Suppressor macrophage treated with lipopolysaccharide for 4 hours (primary cell): ENCODE measurements at regions not wholly inside any gene's neighbourhood (a gene's known extent, or its start where the extent isn't known, plus 50 kb on each side); places are given as distances from the start of the nearest gene placed in this dataset.

Source experiments
- DNase-seq: peaks from one replicate; pipeline ENCODE4 v3.0.0-alpha.2; 2020

- DNase-seq, result no peak
Measured at GRCh38 chr9:13896047-13896446, 417.9 kb downstream of the NFIB start.

- no peak for DNase-seq
Measured at GRCh38 chr9:13885258-13885657, 428.7 kb downstream of the NFIB start.

DNA sequence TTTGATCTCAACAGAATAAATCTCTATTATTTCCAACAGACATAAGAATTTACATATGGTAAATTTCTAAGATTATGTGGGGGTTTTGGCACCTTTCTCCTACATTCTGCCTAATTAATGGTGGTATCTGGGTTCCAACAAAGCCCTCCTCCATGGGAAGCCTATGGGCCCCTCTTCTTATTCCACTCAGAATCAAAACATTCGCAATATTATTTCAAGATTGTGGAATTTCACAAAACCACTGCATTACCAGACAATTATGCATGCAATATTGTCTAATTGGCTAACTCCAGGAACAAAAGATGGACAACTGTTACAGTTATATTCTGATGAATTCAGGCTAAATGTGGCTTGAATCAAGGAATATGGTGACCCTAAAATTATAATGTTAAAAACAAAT, 434.0 kb downstream of the NFIB start:
- no peak for DNase-seq

DNA sequence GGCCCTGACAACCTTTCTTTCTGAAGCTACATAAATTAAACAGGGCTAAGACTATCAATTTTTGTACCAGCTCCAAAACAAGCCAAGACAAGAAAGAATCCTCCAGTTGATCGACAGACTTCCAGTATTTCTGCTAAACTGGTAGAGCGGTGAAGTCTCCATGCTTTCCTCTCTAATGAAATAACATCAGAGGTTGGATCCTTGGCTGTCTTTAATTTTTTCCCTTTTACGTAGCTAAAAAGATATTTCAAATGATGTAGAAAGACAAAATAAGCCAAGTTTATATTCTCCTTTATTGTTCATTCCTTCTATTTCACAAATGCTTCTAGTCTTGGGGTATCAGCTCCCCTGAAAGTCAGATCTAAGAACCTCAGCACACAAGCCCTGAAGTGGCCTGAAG, 434.9 kb downstream of the NFIB start:
- no peak for DNase-seq

GRCh38 chr9:13878241-13878711, 435.7 kb downstream of the NFIB start:
- no peak for DNase-seq

DNA sequence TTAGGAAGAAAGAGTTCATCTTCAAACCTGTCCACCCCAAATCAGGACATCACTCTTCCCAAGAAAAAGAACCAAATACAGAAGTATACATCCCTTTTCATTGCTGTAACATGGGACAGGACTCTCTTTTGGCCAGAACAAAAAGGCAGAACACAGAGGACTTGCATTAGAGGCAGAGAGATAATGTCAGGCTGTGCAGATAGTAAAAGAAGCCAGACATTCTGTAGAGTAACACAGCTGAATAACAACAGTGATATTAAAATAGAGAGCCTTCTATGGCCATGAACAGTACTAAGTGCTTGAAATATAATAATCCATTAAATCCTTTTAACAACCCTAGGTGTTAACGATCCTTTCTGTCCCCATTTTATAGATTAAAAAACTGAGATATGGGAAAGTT, 437.2 kb downstream of the NFIB start:
- DNase-seq, result no peak

DNA sequence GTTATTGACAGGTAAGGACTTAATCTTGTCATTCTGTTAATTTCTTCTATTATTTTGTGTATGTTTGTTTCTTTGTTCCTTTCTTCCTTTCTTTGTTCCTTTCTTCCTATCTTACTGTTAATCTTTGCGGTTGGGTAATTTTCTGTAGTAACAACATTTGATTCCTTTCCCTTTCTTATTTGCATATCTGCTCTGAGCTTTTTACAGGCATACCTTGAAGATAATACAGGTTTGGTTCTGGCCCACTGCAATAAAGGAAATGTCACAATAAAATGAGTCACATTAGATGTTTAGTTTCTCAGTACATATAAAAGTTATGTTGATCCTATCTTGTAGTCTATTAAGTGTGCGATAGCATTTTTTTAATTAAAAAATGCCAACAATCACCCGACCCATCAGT, 440.7 kb downstream of the NFIB start:
- no peak for DNase-seq

DNA sequence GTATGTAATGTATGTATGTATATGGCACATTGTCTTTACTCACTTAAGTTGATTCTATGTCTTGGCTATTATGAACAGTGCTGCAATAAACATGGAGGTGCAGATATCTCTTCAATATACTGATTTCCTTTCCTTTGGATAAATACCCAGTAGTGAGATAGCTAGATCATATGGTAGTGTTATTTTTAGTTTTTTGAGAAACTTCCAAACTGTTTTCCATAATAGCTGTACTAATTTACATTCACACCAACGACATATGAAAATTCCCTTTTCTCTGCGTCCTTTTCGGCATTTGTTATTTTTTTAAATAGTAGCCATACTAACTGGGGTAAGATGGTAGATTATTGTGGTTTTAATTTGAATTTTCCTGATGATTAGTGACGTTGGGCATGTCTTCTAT, 445.6 kb downstream of the NFIB start:
- DNase-seq, result no peak

GRCh38 chr9:13865869-13866268, 448.1 kb downstream of the NFIB start:
- DNase-seq, result no peak

- no peak for DNase-seq
Measured at GRCh38 chr9:13863112-13863511, 450.8 kb downstream of the NFIB start.

- no peak for DNase-seq
Measured at GRCh38 chr9:13862654-13863053, 451.3 kb downstream of the NFIB start.

- no peak for DNase-seq
Measured at GRCh38 chr9:13860946-13861640, 452.8 kb downstream of the NFIB start.

DNA sequence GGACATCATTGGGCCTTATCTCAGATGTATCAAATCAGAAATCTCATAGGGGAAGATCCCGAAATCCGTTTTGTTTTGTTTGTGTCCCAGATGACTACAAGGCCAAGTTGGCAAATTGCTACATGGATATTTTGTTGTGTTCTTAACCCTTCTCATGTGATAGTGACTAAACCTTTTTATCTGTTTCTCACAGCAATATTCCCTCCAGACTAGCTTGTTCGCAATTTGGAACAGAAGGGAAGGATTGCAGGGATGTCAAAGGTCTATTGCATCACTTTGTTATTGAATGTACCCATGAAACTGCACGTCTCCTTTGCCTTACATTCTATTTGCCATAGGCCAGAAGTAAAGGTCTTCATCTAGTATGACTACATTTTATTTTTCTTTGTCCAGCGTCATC, 453.9 kb downstream of the NFIB start:
- DNase-seq, result no peak

- no peak for DNase-seq
Measured at GRCh38 chr9:13857521-13857920, 456.4 kb downstream of the NFIB start.

- DNase-seq, result no peak
Measured at GRCh38 chr9:13847270-13847669, 466.7 kb downstream of the NFIB start.

- no peak for DNase-seq
Measured at GRCh38 chr9:13845460-13845859, 468.5 kb downstream of the NFIB start.

DNA sequence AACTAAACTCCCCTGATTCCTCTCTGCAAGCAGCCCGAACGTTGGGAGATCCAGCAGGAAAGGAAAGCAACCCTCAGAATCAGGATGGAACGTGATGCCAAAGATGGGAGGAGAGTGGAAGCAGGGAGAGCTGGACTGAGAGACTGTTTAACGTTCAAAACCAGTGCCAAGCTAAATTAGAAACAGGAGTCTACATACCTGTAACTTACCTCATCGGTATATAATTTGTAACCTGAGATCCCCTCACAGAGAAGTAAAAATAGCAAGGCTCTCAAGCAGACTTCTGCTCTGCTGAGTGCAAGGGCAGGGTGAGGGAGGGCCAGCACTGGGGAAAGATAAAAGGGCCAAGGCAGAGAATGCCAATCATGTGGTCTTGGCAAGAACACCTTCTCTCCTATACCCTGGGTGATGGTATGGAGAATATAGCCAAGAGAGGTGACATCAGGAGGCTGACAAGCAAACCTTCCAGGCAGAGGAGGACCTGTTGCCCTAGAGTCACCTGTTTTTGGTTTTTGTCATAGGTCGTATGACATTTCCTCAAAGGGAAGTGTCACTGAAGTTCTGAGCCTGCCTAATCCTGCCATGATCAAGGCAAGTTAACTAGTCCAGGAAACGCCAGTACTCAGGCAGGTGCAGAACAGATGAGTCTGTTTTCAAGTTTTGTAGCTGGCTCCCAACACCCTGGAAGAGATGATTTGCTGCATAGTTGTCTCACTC, 472.0 kb downstream of the NFIB start:
- DNase-seq, result no peak

- no peak for DNase-seq
Measured at GRCh38 chr9:13832446-13832845, 481.5 kb downstream of the NFIB start.

DNA sequence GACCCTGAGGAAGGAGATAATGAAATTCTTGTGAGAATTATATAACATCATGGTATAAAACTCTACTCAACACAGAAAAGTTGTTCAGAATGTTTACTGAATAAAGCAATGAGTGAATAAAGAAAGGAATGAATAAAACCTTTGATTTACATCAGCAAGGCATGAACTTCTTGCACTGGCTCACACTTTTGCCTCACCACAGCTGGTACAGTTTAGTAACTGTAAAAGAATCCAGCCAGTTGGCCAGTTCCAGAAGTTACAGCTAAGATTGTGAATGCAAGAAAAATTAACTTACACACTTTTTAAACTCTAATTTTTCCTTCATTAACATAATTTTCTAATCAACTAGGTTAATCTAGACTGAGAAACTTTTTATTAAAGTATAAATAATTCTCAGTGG, 490.9 kb downstream of the NFIB start:
- DNase-seq, result no peak

GRCh38 chr9:13817754-13818278, 496.1 kb downstream of the NFIB start:
- no peak for DNase-seq

DNA sequence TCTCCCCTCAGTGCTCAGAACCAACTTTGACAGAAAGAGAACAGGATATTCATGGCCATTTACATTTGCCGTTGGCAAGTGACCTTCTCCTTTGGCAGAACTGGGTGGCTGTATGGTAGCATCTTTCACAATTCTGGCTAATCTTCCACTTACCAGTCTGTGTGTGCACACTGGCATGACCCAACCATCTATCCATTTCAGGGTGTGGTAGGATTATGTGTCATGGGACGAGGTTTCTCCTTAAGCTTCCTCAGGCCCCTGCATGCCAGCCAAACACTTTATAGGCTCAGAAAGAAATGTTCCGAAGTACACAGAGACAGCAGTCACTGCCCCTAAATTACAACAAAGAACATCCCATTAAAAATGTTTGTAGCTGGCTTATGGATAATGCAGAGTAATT, 497.1 kb downstream of the NFIB start:
- DNase-seq, result no peak

DNA sequence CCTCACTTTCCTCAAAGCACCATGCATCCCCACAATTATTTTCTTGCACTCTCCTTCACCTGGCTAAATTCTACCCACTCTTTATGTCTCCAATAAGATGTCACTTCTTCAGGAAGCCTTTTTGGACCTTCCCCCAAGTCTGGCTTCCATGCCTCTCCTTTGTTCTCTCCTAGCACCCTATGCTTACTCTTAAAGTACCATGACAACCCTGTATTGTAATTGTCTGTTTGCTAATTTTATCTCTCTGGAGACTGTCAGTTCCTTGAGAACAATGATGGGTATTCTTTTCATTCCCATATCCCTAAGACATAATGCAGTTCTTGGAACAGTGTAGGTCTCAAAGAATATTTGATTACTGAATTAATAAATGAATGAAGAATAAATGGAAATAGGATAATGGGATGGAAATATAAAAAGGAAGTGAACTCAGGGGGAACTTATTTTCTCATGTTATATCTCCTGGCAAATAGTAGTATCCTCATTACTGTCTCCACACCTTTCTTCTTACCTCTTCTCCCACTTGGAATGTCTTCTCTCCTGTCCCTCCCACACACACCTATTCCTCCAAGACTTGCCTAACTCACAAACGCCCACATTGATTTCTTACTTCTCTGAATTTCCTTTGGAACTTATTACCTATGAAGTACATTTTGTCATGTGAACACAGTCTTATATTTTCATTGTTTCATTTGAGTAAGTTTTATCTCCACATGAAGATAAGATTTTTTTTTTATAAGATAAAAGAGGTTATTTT, 499.1 kb downstream of the NFIB start:
- no peak for DNase-seq

GRCh38 chr9:13811876-13812275, 502.1 kb downstream of the NFIB start:
- no peak for DNase-seq

- no peak for DNase-seq
Measured at GRCh38 chr9:13810510-13810909, 503.4 kb downstream of the NFIB start.
